Nephron (organoid): ENCODE measurements at regions not wholly inside any gene's neighbourhood (a gene's known extent, or its start where the extent isn't known, plus 50 kb on each side); places are given as distances from the start of the nearest gene placed in this dataset.

Experiments used
- H3K27ac Mint-ChIP-seq, 3 experiments: 2 replicates each; pipeline ENCODE4 v1.8.0; 2020; ENCODE audit warnings: mixed read lengths in 3 of 3, mild to moderate bottlenecking in 2 of 3, moderate library complexity in 1 of 3
- H3K27me3 Mint-ChIP-seq: 2 replicates; pipeline ENCODE4 v1.8.0; 2021; ENCODE audit warnings: low read depth, mild to moderate bottlenecking, moderate library complexity, mixed read lengths
- H3K36me3 Mint-ChIP-seq: 2 replicates; pipeline ENCODE4 v1.8.0; 2020; ENCODE audit warnings: low read depth, mixed read lengths
- H3K4me1 Mint-ChIP-seq: 2 replicates; pipeline ENCODE4 v1.8.0; 2020; ENCODE audit warnings: mixed read lengths
- H3K4me3 Mint-ChIP-seq, 3 experiments: 2 replicates each; pipeline ENCODE4 v1.8.0; 2020; ENCODE audit warnings: mild to moderate bottlenecking in 3 of 3, mixed read lengths in 3 of 3, moderate library complexity in 2 of 3
- H3K9me3 Mint-ChIP-seq: 2 replicates; pipeline ENCODE4 v1.8.0; 2020; ENCODE audit warnings: mixed read lengths
- TF ChIP-seq, protein P1 (sequence below), 3 experiments: fragments of 200-600 bp; sonication (generic); IDR thresholded peaks; one replicate each; pipeline ENCODE4 v1.5.0; 2021; ENCODE audit warnings: antibody characterized with exemption in 3 of 3; ENCODE audit not compliant: unreplicated experiment in 3 of 3

DNA sequence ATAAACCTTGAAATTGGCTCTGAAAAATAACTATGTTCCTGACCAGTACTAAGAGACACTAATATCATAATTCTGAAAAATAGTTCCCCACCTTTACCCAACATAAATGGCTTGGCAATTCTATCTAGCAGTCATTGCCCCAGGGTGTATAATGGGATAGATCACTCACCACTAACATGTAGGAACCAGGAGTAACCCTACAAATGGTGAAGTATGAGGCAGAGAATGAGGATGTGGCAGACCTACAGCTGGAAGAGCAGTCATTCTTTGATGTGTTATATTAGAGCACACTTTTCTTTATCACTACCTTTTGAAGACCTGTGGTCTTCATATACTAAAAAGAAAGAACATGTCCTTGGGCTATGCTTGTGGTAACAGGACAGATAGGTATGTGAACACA lies 136.5 kb upstream of the SYNDIG1 start:
- peaks cover 4% of the 10 kb centered on the region for H3K27me3 Mint-ChIP-seq
- H3K9me3 Mint-ChIP-seq: no peaks in the 10 kb centered on the region
- TF ChIP-seq, protein P1, sequence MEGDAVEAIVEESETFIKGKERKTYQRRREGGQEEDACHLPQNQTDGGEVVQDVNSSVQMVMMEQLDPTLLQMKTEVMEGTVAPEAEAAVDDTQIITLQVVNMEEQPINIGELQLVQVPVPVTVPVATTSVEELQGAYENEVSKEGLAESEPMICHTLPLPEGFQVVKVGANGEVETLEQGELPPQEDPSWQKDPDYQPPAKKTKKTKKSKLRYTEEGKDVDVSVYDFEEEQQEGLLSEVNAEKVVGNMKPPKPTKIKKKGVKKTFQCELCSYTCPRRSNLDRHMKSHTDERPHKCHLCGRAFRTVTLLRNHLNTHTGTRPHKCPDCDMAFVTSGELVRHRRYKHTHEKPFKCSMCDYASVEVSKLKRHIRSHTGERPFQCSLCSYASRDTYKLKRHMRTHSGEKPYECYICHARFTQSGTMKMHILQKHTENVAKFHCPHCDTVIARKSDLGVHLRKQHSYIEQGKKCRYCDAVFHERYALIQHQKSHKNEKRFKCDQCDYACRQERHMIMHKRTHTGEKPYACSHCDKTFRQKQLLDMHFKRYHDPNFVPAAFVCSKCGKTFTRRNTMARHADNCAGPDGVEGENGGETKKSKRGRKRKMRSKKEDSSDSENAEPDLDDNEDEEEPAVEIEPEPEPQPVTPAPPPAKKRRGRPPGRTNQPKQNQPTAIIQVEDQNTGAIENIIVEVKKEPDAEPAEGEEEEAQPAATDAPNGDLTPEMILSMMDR (IDR thresholded peaks at IDR 0.05; ENCODE audit: unreplicated experiment in 3 of 3): no peak
- no peak overlapping the region for H3K27ac Mint-ChIP-seq
- H3K4me3 Mint-ChIP-seq: no peak overlapping the region
- H3K36me3 Mint-ChIP-seq: no peaks in the 10 kb centered on the region
- H3K4me1 Mint-ChIP-seq: no peaks in the 10 kb centered on the region

DNA sequence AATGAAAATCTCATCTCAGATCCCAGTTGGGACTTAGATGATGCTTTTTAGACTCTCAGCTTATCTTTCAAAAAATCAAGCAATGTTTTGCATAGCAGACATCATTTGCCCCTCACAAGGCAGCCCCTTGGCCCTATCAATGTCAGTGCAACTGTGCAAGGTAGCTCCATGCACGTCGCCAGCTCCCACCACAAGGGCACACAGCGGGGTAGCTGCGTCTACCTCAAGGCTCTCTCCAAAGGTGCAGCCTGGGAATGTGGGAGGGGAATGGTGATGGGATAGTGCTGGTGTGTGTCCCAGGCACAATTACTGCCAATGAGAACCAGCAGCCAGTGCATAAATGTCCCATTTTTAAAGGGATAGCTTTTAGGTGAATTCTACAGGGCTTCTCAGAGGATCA lies 137.5 kb upstream of the SYNDIG1 start:
- Mint-ChIP-seq H3K36me3 (no peaks in the 10 kb centered on the region), H3K27ac (no peak overlapping the region), H3K4me1 (no peaks in the 10 kb centered on the region), H3K4me3 (no peak overlapping the region), H3K9me3 (no peaks in the 10 kb centered on the region), H3K27me3 (peaks cover 4% of the 10 kb centered on the region)
- TF ChIP-seq, protein P1 (IDR thresholded peaks at IDR 0.05; ENCODE audit: unreplicated experiment in 3 of 3): no peak

DNA sequence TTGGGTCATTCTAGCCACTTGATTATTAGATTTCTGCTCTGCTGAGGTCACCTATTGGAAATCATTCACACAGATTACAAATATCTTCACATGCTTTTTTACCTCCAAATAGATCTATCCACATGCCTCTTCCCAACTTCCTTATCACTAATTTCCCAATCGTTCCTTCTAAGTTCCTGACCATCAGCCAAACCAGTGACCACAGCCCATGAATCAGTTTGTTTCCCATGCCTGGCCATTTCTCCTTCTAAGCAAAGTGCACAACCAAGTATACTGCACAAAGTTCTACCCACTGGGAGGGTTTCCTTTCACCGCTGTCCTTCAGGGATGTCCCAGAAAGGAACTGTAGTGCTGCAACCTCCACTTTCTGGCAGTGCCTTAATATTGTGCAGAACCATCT lies 140.5 kb upstream of the SYNDIG1 start:
- TF ChIP-seq, protein P1 (IDR thresholded peaks at IDR 0.05; ENCODE audit: unreplicated experiment in 3 of 3): no peak
- Mint-ChIP-seq H3K4me3 (no peak overlapping the region), H3K27ac (no peak overlapping the region), H3K27me3 (peaks cover 7% of the 10 kb centered on the region), H3K9me3 (no peaks in the 10 kb centered on the region), H3K36me3 (no peaks in the 10 kb centered on the region), H3K4me1 (no peaks in the 10 kb centered on the region)

DNA sequence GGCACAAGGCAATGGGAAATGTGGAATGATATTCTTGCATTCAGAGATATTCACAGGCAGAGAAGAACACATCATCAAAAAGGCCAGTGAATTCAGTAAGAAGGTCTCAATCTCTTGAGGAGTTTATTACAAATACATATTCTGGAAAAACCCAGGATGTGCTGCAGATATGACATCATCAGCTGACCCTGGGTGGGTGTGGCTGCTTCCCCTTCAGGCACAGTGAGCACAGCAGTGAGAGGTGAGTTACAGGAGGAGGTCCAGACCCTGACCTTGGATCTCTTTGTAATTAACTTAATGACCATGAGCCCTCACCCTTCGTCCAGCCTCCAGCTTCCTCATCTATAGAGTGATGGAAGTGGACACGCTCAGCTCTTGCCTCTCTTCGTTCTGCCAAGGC lies 147.5 kb upstream of the SYNDIG1 start:
- H3K27ac Mint-ChIP-seq: no peak overlapping the region
- H3K4me3 Mint-ChIP-seq: no peak overlapping the region
- TF ChIP-seq, protein P1 (IDR thresholded peaks at IDR 0.05; ENCODE audit: unreplicated experiment in 3 of 3): no peak
- H3K36me3 Mint-ChIP-seq: no peaks in the 10 kb centered on the region
- H3K4me1 Mint-ChIP-seq: no peaks in the 10 kb centered on the region
- peaks cover 14% of the 10 kb centered on the region for H3K27me3 Mint-ChIP-seq
- H3K9me3 Mint-ChIP-seq: no peaks in the 10 kb centered on the region

DNA sequence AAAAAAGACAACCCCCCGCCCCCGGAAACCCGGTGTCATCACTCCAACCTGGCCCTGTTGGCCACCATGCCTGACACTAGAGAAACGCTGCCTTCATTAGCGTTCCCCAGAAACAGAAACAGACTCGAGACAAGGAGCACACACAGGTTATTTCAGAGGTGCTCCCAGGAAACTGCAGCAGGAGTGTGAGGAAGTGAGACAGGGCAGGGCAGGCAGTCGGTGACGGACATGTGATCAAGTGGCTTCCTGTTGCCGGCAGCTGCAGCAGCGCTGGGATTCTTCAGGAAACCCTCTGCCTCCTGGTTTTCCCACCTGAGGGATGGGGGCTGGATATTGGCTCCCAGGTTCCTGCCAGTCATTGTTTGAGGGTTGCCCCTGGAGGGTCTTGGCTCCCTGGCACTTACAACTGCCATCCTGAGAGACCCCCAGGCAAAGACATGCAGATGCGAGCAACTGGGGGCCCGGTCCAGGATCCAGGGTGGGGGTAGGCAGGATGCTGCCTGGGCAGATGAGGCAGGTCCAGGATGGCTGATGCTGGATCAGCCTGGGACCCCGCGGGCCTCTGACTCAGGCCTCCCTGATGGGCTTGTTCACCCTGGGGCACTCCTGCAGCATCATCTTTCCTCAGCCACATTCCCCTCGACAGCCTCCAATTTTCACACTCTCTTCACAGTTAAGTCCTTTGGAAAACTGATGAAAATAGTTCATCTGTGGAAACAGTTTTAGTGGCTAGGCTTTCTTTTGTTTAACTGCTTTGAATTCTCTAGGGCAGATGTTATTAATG lies 150.7 kb upstream of the SYNDIG1 start:
- no peak overlapping the region for H3K27ac Mint-ChIP-seq
- TF ChIP-seq, protein P1 (IDR thresholded peaks at IDR 0.05; ENCODE audit: unreplicated experiment in 3 of 3): no peak
- H3K4me3 Mint-ChIP-seq: no peak overlapping the region
- no peaks in the 10 kb centered on the region for H3K4me1 Mint-ChIP-seq
- H3K27me3 Mint-ChIP-seq: peaks cover 13% of the 10 kb centered on the region
- H3K9me3 Mint-ChIP-seq: no peaks in the 10 kb centered on the region
- H3K36me3 Mint-ChIP-seq: no peaks in the 10 kb centered on the region

DNA sequence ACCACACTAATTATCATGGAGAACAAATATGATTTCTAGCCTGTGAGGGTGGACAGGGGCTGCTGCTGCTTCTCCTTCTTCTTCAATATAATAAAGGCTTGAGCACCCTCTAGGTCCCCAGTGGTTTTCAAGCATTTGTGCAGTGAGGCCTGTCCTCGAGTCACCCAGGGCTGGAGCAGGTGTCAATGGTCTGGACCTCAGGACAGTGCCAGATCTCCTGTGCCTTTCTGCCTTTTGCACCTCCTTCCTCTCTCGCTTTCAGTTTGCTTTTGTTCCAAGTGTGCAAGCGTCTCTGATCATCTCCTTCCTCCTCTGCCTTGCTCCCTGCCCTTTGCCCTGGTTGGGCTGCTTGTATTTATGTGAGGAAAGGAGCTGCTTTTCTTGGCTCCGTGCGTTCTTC lies 152.2 kb upstream of the SYNDIG1 start:
- no peaks in the 10 kb centered on the region for H3K4me1 Mint-ChIP-seq
- TF ChIP-seq, protein P1 (IDR thresholded peaks at IDR 0.05; ENCODE audit: unreplicated experiment in 3 of 3): no peak
- H3K4me3 Mint-ChIP-seq: no peak overlapping the region
- no peak overlapping the region for H3K27ac Mint-ChIP-seq
- H3K9me3 Mint-ChIP-seq: no peaks in the 10 kb centered on the region
- peaks cover 13% of the 10 kb centered on the region for H3K27me3 Mint-ChIP-seq
- no peaks in the 10 kb centered on the region for H3K36me3 Mint-ChIP-seq
